Left lung (tissue), 4 donors: ENCODE measurements at regions not wholly inside any gene's neighbourhood (a gene's known extent, or its start where the extent isn't known, plus 50 kb on each side); places are given as distances from the start of the nearest gene placed in this dataset.
A peak's percentile ranks its signal among the peaks of the same experiment; 100 is the strongest.

Experiments
- ATAC-seq: fragments of 200-7000 bp; cut with Tn5 transposase; one replicate; pipeline ENCODE4 v1.9.1; 2020; ENCODE audit warnings: moderate library complexity
- DNase-seq, 4 donors: peaks; one replicate each; pipeline ENCODE4 v3.0.0-alpha.2; 2013 to 2020
- H3K27ac ChIP-seq, 2 donors: fragments of 200-600 bp; sonication (generic) in 1 of 2; one replicate each; pipeline versions ENCODE4 v1.5.0 to v1.8.0; 2020 to 2021
- H3K27me3 ChIP-seq, 2 donors: fragments of 200-600 bp; sonication (generic) in 1 of 2; one replicate each; pipeline versions ENCODE4 v1.5.0 to v1.8.0; 2020 to 2021
- H3K36me3 ChIP-seq, 2 donors: fragments of 200-600 bp; sonication (generic) in 1 of 2; one replicate each; pipeline versions ENCODE4 v1.5.0 to v1.8.0; 2020 to 2021
- H3K4me1 ChIP-seq, 2 donors: fragments of 200-600 bp; one replicate each; pipeline ENCODE4 v1.8.0; 2021
- H3K4me3 ChIP-seq, 2 donors: fragments of 200-600 bp; sonication (generic) in 1 of 2; one replicate each; pipeline versions ENCODE4 v1.5.0 to v1.8.0; 2020 to 2021; ENCODE audit warnings: mild to moderate bottlenecking in 1 of 2
- H3K9me3 ChIP-seq, 2 donors: fragments of 200-600 bp; sonication (generic) in 1 of 2; one replicate each; pipeline versions ENCODE4 v1.5.0 to v1.8.0; 2020 to 2021
- intact Hi-C, 2 donors: fragments of 100-400 bp; cut with DNase I; formaldehyde crosslinking; loops; one replicate each; pipeline versions ENCODE4 v1.11.2 to v1.14.2; 2022
- TF ChIP-seq, protein P1 (sequence below), 2 donors: fragments of 200-600 bp; sonication (generic) in 1 of 2; IDR thresholded peaks; one replicate each; pipeline versions ENCODE4 v1.5.0 to v1.8.0; 2021; ENCODE audit warnings: antibody characterized with exemption in 2 of 2
- donor health status: DM: no; HTN: yes; CAD: no.
- donor health status: DM: no; HTN: no; CAD: no.

DNA sequence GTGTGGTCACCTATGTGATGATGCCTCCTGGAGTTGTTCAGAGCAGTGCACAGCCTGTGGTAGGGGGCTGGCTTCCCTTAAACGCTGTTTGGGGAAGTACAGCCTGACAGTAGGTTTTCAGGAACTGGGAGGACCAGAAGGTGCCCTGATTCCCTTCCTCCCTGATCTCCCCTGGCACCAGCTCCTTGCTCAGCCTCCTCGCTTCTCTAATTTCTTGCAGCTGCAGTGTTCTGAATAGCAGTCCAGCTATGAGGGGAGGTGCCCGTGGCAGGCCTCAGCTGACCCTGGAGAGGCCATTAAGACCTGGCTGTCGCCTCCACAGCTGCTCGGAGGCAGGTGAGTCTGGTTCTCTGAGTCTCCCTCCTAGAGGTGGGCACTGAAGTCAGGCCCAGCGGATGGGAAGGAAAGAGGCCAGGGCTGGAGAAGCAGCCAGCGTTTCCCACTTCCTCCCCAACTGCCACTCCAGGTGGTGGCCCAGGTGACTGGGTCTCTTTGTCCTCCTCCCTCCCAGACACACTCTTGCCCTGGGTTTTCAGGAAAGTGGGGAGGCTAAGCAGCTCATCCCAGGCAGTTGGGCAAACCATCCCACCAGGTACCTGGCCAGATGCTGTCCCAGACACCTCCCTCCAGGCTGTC lies 52.0 kb upstream of the RPL11 start:
- TF ChIP-seq, protein P1, sequence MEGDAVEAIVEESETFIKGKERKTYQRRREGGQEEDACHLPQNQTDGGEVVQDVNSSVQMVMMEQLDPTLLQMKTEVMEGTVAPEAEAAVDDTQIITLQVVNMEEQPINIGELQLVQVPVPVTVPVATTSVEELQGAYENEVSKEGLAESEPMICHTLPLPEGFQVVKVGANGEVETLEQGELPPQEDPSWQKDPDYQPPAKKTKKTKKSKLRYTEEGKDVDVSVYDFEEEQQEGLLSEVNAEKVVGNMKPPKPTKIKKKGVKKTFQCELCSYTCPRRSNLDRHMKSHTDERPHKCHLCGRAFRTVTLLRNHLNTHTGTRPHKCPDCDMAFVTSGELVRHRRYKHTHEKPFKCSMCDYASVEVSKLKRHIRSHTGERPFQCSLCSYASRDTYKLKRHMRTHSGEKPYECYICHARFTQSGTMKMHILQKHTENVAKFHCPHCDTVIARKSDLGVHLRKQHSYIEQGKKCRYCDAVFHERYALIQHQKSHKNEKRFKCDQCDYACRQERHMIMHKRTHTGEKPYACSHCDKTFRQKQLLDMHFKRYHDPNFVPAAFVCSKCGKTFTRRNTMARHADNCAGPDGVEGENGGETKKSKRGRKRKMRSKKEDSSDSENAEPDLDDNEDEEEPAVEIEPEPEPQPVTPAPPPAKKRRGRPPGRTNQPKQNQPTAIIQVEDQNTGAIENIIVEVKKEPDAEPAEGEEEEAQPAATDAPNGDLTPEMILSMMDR (IDR thresholded peaks at IDR 0.05): no peak
- no peak overlapping the region for H3K27ac ChIP-seq
- H3K9me3 ChIP-seq: no peaks in the 10 kb centered on the region
- H3K4me3 ChIP-seq: no peak overlapping the region
- ATAC-seq (no peak), DNase-seq (peak in 1 of 4 donors; percentile 42)
- no peaks in the 10 kb centered on the region for H3K27me3 ChIP-seq
- peaks cover 0 to 17% of the 10 kb centered on the region in 2 donors for H3K4me1 ChIP-seq
- no peaks in the 10 kb centered on the region for H3K36me3 ChIP-seq
- intact Hi-C loops: loop anchor here (5.0 to 10.0 kb wide), 2 partner anchors 95 to 142 kb away; no protein-coding TSS in a partner anchor

DNA sequence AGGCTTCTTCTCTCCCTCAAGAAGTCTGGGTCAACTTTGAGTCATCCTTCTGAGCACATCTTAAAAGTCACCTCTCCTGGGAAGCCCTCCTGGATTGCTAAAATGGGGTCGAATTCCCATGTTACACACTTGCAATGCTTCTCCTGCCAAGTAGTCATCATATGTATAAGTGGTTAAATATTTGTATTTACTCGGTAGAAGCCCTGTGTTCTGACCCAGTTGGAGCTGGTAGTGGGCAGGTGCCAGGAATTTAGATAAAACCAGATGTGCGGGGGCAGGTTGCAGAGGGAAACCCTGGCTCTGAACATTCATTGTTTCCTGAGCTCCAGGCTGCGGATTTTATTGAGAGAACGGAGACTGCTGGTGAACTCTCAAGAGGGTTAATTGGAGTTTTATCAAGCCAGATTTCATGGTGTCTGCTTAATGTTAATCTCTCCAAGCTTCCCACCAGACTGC lies 52.8 kb upstream of the RPL11 start:
- Histone ChIP-seq H3K27ac (no peak overlapping the region), H3K4me3 (no peak overlapping the region), H3K4me1 (peaks cover 0 to 20% of the 10 kb centered on the region in 2 donors), H3K36me3 (no peaks in the 10 kb centered on the region), H3K27me3 (no peaks in the 10 kb centered on the region), H3K9me3 (no peaks in the 10 kb centered on the region)
- DNase-seq (no peak), ATAC-seq (no peak)
- TF ChIP-seq, protein P1 (IDR thresholded peaks at IDR 0.05): no peak
- intact Hi-C loops: loop anchor here (5.0 to 10.0 kb wide), 2 partner anchors 94 to 142 kb away; no protein-coding TSS in a partner anchor

DNA sequence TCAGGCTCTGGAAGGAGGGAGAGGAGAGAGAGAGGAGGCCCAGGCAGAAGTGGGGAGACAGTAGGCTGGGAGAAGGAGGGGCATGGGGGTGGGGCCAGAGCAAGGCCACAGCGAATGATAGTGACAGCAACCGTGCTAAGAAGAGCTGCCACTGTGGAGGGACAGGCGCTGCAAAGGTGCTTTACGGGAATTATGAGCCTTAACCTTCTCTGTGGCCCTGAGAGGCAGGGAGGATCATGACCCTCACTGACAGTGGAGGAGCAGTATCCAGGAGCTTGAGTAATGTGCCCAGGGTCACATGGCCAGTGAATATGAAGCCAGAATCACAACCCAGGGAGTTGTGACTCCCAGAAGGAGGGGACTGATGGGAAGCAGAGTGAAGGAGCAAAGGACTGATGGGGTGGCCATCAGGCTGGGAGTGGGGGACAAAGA lies 53.4 kb upstream of the RPL11 start:
- ATAC-seq (no peak), DNase-seq (peak in 1 of 4 donors; percentile 15)
- H3K36me3 ChIP-seq: no peaks in the 10 kb centered on the region
- intact Hi-C loops: loop anchor here (5.0 to 10.0 kb wide), 2 partner anchors 93 to 141 kb away; no protein-coding TSS in a partner anchor
- peaks cover 0 to 20% of the 10 kb centered on the region in 2 donors for H3K4me1 ChIP-seq
- H3K9me3 ChIP-seq: no peaks in the 10 kb centered on the region
- no peak overlapping the region for H3K27ac ChIP-seq
- H3K4me3 ChIP-seq: no peak overlapping the region
- H3K27me3 ChIP-seq: no peaks in the 10 kb centered on the region
- TF ChIP-seq, protein P1 (IDR thresholded peaks at IDR 0.05): no peak

DNA sequence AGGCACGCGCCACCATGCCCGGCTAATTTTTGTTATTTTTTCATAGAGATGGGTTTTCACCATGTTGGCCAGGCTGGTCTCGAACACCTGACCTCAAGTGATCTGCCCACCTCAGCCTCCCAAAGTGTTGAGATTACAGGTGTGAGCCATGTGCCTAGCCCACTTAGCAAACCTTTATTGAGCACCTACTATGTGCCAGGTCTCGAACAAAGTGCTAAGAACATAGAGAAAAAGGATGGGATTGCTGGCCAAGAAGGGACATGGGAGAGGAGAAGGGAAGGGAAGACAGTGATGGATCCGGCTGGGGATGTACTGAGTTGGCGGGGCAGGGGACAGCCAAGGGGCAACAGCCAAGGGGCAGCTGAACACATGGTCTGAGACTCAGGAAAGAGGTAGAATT lies 55.6 kb upstream of the RPL11 start:
- no peaks in the 10 kb centered on the region for H3K36me3 ChIP-seq
- TF ChIP-seq, protein P1 (IDR thresholded peaks at IDR 0.05): no peak
- no peak for DNase-seq
- H3K27ac ChIP-seq: no peak overlapping the region
- ATAC-seq: no peak
- peaks cover 0 to 20% of the 10 kb centered on the region in 2 donors for H3K4me1 ChIP-seq
- H3K9me3 ChIP-seq: no peaks in the 10 kb centered on the region
- intact Hi-C loops: loop anchor here (2.0 to 10.0 kb wide), 3 partner anchors 91 to 139 kb away; no protein-coding TSS in a partner anchor
- H3K4me3 ChIP-seq: no peak overlapping the region
- H3K27me3 ChIP-seq: no peaks in the 10 kb centered on the region

DNA sequence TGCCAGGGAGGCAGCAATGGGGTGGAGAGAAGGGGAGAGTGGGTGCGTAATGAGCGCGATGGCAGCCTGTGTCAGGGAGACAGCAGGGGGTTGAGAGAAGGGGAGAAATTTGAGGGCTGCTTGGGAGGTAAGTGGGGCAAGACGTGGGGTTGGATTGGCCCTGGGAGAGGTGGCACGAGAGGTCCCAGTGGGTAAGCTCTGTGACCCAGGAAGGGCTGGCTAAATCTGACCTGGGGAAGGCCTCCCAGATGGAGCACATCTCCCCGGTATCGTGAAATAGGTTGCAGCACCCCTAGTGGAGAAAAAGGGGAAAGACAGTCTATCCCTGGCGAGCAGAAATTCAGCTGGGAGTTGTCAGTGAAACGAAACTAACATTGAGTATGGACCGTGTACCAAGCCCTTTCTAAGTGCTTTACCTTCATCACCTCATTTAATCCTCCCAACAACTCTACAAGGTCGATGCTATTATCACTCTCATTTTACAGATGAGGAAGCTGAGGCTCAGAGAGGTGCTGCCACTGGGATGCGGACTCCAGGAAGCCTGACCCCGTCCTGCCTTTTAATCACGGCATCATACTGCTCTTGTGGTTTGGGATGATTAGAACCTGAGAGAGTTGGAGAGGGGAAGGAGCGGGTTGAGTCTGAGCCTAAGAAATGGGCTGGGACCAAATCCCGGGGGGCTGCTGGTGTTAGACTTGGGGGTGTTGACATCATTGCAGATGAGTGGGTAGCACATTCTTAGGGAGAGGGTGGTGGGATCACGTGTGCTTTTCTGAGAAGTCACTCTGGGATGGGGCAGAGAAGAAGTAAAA lies 56.6 kb upstream of the RPL11 start:
- intact Hi-C loops: loop anchor here (5.0 to 10.0 kb wide), 2 partner anchors 90 to 138 kb away; no protein-coding TSS in a partner anchor
- Histone ChIP-seq H3K27me3 (no peaks in the 10 kb centered on the region), H3K9me3 (no peaks in the 10 kb centered on the region), H3K27ac (peak overlapping the region; percentile 67 to 78), H3K4me3 (peak overlapping the region in 1 of 2 donors; percentile 34), H3K4me1 (peaks cover 0 to 20% of the 10 kb centered on the region in 2 donors), H3K36me3 (no peaks in the 10 kb centered on the region)
- TF ChIP-seq, protein P1 (IDR thresholded peaks at IDR 0.05): peak; percentile 89 to 98
- peak; percentile 43 to 80 (median 54) for DNase-seq
- ATAC-seq: peak; percentile 88
